ENCODE measurements at regions not wholly inside any gene's neighbourhood (a gene's known extent, or its start where the extent isn't known, plus 50 kb on each side); places are given as distances from the start of the nearest gene placed in this dataset.

DNA sequence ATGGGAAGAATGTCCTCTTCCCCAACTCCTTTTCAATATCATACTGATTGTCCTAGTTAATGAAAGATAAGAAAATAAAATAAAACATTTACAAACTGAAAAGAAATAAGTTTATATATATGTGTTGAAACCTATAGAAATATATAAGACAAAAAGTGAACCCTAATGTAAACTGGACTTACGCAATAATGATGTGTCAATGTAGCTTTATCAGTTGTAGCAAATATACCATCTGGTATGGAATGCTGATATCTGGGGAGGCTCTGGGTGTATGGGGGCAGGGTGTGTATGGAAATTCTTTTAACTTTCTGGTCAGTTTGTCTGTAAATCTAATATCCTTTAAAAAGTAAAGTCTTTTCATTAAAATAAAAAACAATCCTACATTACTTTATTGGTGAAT, 603.9 kb downstream of the DMRTA1 start:
- TF ChIP-seq EZH2 (IDR thresholded peaks at IDR 0.05), result no peak
- no peak for TF ChIP-seq POLR2AphosphoS5 (IDR thresholded peaks at IDR 0.05; ENCODE audit: borderline replicate concordance, low read depth, low read length)
- TF ChIP-seq FOXP2 (optimal IDR thresholded peaks at IDR 0.05; ENCODE audit: control extremely low read depth, extremely low read length, insufficient read depth), result no peak
